Ishikawa (cell line): ENCODE measurements at regions not wholly inside any gene's neighbourhood (a gene's known extent, or its start where the extent isn't known, plus 50 kb on each side); places are given as distances from the start of the nearest gene placed in this dataset.

Source experiments
- CEBPB ChIP-seq: IDR thresholded peaks from 2 replicates; pipeline ENCODE4 v1.6.1; 2012
- CREB1 ChIP-seq: IDR thresholded peaks from 2 replicates; pipeline ENCODE4 v1.6.1; 2012; ENCODE audit warnings: low read depth
- EGR1 ChIP-seq: IDR thresholded peaks from 2 replicates; pipeline ENCODE4 v1.6.1; 2012
- EP300 ChIP-seq: IDR thresholded peaks from 2 replicates; pipeline ENCODE4 v1.6.1; 2012; ENCODE audit warnings: borderline replicate concordance
- FOXM1 ChIP-seq: IDR thresholded peaks from 2 replicates; pipeline ENCODE4 v1.6.1; 2012; ENCODE audit warnings: low read depth, borderline replicate concordance
- NFIC ChIP-seq: IDR thresholded peaks from 2 replicates; pipeline ENCODE4 v1.6.1; 2012
- RAD21 ChIP-seq: IDR thresholded peaks from 2 replicates; pipeline ENCODE4 v1.6.1; 2012; ENCODE audit warnings: low read depth
- TAF1 ChIP-seq: IDR thresholded peaks from 2 replicates; pipeline ENCODE4 v1.6.1; 2012; ENCODE audit warnings: low read depth, mild to moderate bottlenecking
- TCF12 ChIP-seq: IDR thresholded peaks from 2 replicates; pipeline ENCODE4 v1.6.1; 2012; ENCODE audit warnings: low read depth
- TEAD4 ChIP-seq: IDR thresholded peaks from 2 replicates; pipeline ENCODE4 v1.6.1; 2012
- YY1 ChIP-seq: IDR thresholded peaks from 2 replicates; pipeline ENCODE4 v1.6.1; 2012; ENCODE audit warnings: low read depth
- ZBTB7A ChIP-seq: IDR thresholded peaks from 2 replicates; pipeline ENCODE4 v1.6.1; 2012; ENCODE audit warnings: low read depth
- TF ChIP-seq, protein P1 (sequence below): IDR thresholded peaks from 2 replicates; pipeline ENCODE4 v1.6.1; 2012; ENCODE audit warnings: low read depth, mild to moderate bottlenecking
- TF ChIP-seq, protein P2 (sequence below): IDR thresholded peaks from 2 replicates; pipeline ENCODE4 v1.6.1; 2012
- TF ChIP-seq, protein P3 (sequence below): IDR thresholded peaks from 2 replicates; pipeline ENCODE4 v1.6.1; 2012

DNA sequence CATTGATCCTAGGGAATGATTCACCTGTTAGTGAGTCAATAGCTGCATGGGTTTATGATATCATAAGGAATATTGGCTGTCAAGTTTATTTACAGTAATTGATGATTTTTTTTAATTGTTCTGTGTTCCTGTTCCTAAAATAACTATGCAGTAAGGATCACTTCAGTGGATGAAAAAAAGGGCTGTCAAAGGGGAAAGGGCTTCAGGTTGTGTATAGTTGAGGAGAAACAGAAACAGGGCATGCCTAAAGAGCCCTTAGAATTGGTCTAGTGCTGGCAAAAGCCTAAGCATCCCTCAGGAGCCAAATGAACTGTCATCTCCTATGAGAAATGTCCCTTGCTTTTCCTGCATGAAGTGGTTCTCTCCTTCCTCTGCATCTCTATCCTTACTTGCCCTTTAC, 444.9 kb downstream of the RMST start:
- TF ChIP-seq TCF12 (no peak), CREB1 (no peak), CEBPB (no peak), YY1 (no peak), TEAD4 (no peak)
- TF ChIP-seq, protein P1, sequence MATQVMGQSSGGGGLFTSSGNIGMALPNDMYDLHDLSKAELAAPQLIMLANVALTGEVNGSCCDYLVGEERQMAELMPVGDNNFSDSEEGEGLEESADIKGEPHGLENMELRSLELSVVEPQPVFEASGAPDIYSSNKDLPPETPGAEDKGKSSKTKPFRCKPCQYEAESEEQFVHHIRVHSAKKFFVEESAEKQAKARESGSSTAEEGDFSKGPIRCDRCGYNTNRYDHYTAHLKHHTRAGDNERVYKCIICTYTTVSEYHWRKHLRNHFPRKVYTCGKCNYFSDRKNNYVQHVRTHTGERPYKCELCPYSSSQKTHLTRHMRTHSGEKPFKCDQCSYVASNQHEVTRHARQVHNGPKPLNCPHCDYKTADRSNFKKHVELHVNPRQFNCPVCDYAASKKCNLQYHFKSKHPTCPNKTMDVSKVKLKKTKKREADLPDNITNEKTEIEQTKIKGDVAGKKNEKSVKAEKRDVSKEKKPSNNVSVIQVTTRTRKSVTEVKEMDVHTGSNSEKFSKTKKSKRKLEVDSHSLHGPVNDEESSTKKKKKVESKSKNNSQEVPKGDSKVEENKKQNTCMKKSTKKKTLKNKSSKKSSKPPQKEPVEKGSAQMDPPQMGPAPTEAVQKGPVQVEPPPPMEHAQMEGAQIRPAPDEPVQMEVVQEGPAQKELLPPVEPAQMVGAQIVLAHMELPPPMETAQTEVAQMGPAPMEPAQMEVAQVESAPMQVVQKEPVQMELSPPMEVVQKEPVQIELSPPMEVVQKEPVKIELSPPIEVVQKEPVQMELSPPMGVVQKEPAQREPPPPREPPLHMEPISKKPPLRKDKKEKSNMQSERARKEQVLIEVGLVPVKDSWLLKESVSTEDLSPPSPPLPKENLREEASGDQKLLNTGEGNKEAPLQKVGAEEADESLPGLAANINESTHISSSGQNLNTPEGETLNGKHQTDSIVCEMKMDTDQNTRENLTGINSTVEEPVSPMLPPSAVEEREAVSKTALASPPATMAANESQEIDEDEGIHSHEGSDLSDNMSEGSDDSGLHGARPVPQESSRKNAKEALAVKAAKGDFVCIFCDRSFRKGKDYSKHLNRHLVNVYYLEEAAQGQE = no peak

DNA sequence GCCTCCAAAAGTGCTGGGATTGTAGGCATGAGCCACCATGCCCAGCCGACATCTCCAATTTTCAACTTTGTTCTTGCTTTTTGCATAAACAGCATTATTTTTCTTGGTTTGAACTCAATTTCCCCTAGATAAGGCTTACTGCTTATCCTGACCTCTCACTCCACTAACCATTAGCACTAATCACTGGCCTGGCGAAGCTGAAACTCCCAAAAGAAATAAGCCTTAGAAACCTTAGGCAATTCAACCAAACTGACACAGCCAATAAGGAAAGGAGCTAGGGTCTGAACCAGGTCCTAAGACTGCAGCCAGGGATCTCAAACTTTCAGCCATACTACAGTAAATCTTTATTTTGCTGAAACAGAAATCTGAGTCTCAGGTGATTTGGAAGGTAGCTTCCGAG, 448.0 kb downstream of the RMST start:
- TF ChIP-seq CREB1 = no peak
- no peak for TF ChIP-seq TEAD4
- TF ChIP-seq NFIC = no peak
- TF ChIP-seq, protein P1 = no peak
- TF ChIP-seq, protein P2, sequence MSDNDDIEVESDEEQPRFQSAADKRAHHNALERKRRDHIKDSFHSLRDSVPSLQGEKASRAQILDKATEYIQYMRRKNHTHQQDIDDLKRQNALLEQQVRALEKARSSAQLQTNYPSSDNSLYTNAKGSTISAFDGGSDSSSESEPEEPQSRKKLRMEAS = no peak
- TF ChIP-seq ZBTB7A = no peak
- TF ChIP-seq, protein P3, sequence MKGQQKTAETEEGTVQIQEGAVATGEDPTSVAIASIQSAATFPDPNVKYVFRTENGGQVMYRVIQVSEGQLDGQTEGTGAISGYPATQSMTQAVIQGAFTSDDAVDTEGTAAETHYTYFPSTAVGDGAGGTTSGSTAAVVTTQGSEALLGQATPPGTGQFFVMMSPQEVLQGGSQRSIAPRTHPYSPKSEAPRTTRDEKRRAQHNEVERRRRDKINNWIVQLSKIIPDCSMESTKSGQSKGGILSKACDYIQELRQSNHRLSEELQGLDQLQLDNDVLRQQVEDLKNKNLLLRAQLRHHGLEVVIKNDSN = no peak
- no peak for TF ChIP-seq TAF1
- no peak for TF ChIP-seq RAD21
- no peak for TF ChIP-seq EP300
- no peak for TF ChIP-seq EGR1
- TF ChIP-seq FOXM1 = no peak
- TF ChIP-seq TCF12 = no peak
- TF ChIP-seq YY1 = no peak
- no peak for TF ChIP-seq CEBPB

DNA sequence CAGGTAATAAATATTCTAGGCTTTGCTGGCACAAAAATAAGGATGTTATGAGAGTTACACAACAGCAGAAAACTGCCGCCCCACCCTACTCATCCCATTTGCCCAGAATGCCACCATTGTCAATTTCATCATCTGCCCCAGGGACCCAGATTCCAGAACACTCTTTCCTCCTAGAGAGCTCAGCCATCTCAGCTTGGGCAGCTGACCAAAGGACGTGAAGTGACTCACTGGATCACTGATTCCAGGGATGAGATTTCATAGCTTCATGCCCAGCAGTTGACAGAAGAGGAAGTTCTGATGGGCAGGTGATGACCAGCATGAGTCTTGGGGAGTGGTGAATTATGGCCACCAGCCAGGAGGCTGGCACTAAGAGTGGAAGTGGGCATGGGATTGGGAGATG, 450.3 kb downstream of the RMST start:
- TF ChIP-seq TCF12 (no peak), EP300 (no peak), NFIC (no peak), YY1 (no peak), TEAD4 (no peak)
- TF ChIP-seq, protein P1 = no peak

DNA sequence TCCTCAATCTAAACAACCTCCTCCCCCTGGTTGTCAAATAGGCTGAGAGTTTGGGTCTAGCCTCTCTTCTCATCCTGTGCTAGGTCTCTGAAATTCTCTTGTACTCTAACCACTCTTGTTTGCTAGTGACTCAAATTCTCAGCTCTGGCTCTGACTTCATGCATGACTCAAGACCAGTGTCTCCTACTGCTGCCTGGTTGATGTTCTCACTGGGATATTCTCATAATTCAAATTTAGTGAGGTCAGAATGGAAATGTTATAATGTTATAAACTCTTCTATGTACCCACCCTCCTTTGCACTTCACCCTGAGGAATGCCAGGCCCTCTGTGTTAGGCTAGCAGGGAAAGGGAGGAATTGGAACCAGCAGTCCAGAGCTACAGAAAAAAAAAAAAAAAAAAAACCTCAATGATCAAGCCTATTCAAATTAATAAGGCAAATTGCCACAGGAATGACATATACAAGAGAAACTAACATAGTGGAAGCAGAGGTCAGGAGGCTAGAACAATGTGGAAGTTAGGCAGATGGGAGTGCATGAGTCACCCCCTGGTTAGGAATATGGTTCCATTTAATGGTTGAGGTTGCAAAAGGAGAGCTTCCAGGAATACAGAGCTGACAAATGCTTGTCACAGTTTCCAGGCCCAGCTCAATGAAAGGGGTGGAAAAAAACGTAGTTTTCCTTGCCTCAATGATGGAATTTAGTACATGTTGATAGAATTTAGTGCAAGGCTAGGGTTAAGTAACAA, 459.5 kb downstream of the RMST start:
- TF ChIP-seq NFIC (no peak), TAF1 (no peak), CREB1 (no peak), RAD21 (no peak), EGR1 (no peak), CEBPB (no peak), ZBTB7A (no peak), YY1 (no peak), TCF12 (no peak), TEAD4 (no peak), EP300 (no peak), FOXM1 (no peak)
- TF ChIP-seq, protein P3 = no peak
- TF ChIP-seq, protein P2 = no peak
- TF ChIP-seq, protein P1 = no peak
